NCI-H2196 treated with DMSO at 0.1 percent for 48 hours (cell line): ENCODE measurements at regions not wholly inside any gene's neighbourhood (a gene's known extent, or its start where the extent isn't known, plus 50 kb on each side); places are given as distances from the start of the nearest gene placed in this dataset.

Experiments
- DNase-seq: peaks from one replicate; lab custom pipeline; 2025; ENCODE audit not compliant: unreplicated experiment; lab: John Stamatoyannopoulos, UW

- no peak for DNase-seq
Measured at GRCh38 chr12:124418156-124418555, 123.3 kb downstream of the RFLNA start.

GRCh38 chr12:124416516-124417395 lies 121.9 kb downstream of the RFLNA start:
- no peak for DNase-seq

GRCh38 chr12:124415064-124415463 lies 120.2 kb downstream of the RFLNA start:
- DNase-seq = no peak

DNA sequence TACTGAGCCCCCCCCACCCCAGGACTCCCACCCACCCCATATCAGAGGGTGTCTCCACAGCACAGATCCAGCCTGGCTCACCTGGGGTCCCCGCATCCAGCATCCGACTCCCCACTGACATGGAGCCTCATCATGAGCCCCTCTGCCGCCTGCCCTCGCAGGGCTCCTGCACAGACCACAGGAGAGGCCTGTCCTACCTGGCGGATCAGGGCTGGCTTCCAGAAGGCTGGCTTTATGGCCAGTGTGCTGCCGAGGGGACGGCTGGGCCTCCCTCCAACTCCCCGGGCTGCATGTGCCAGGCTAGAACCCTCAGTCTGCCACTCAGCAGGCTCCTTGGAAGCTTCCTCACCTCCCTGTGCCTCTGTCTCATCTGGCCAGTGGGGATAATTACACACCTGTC lies 119.0 kb downstream of the RFLNA start:
- no peak for DNase-seq

DNA sequence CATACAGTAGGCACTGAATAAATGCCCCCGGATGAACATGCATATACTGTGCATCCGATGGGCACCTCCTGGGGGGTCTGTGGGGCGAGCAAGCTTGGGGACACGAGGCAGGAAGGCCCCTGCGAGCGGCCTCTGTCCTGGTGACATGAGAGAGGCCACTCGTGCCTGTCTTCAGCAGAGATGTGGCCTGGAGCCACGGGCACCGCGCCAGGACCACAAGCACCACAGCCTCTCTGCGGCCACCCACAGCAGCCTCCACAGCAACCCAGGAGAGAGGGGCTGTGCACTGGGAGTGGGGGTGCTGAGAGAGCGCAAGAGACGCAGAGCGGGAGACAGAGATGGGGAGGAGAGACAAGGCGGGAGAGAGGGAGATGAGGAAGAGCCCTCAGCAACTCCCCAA lies 118.5 kb downstream of the RFLNA start:
- DNase-seq = no peak

DNA sequence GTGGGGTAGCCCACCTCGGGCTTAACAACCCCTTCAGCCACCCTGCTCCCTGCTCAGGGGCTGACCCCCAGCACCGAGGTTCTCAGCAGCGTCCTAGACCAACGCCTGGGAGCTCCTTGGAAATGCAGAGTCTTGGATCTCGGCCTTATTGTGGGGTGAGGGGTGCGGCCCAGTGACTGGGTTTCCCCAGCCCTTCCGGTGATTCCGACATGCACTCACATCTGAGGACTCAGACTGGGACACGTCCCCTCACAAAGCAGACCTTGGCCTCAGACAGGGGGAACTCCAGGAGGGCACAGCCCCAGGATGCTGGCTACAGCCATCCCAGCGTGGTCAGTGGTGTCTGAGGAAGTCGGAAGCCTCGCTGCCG lies 117.7 kb downstream of the RFLNA start:
- no peak for DNase-seq

GRCh38 chr12:124411953-124412645 lies 117.2 kb downstream of the RFLNA start:
- no peak for DNase-seq

DNA sequence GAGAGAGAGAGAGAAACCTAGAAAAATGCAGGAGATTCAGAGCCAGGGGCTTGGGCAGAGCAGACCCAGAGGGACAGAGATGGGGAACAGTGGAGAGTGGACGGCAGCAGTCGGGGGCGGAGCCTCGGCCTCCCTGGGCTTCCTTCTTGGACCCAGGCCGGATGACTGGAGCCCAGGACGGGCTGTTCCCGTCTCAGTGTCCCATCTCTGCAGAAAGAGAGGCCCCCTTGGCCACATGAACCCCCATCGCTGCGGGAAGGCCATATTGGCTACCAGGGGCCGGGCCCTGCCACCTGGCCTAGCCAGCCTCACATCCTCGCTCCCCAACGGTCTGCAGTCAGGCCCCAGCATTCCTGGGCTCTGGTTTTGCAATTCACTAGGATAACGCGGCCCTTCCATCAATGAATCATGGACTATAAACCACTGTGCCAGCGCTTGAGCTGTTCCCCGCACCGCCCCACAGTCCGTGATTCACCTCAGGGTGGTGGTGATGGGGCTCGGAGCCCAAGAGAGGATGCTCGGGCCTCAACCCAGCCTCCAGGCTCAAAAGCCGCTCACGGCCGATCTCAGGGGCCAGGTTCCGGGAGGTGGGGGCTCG lies 116.5 kb downstream of the RFLNA start:
- no peak for DNase-seq

- DNase-seq = peak; percentile 32
Measured at GRCh38 chr12:124410354-124411175, 115.7 kb downstream of the RFLNA start.

GRCh38 chr12:124408822-124409517 lies 114.1 kb downstream of the RFLNA start:
- DNase-seq = no peak

DNA sequence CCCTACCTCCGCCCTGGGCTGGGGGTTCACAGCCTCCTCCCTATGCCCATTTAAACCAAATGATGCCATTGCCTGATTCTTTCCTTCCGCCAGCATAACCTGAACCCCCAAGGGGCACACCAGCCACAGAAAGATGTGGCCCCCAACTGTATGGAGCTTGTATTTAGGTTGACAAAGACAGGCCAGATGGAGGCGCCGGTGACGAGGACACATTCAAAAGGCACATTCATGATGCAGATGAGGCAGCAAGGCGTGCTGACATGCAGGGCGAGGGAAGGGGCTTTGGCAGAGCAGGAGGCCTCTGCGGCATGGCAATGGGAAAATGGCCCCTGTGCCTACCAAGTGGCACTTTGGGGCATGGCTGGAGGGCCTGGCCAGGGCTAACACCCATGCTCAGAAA lies 112.2 kb downstream of the RFLNA start:
- no peak for DNase-seq

- no peak for DNase-seq
Measured at GRCh38 chr12:124406043-124406442, 111.2 kb downstream of the RFLNA start.

DNA sequence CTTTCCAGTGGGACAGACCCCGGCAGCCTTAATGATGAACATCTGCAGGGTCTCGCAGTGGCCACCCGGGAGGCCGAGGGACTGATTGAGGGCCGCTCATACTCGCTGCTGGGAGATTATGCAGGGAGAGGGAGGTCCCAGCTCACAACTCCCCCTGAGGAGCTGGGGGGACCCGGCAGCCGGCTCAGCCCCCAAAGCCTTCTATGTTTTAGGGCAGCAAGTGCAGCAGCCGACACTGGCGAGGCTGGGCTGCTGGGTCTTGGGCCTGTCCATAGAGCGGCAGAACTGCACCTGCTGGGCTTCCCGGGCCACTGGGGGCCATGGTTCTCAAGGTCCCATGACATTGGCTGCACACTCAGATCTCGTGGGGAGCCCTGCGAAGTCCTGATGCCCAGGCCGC lies 110.7 kb downstream of the RFLNA start:
- DNase-seq = no peak

DNA sequence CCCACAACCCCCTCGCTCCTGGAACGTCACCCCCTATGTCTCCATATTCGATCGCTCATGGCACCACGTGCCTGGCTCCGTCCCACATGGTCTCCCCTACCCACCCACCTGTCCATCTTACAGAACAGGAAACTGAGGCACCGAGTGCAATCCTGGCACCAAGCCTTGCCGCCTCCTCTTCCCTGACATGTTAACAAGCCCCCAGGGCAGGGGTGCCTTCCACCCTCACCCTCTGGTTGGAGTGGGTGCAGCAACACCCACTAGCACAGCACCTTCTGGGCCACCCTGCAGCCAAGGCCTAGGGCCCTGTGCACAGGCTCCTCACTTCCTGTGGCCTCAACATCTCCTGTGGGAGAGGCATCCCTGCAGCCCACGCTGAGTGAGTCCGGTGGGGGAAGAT lies 110.3 kb downstream of the RFLNA start:
- DNase-seq = no peak

DNA sequence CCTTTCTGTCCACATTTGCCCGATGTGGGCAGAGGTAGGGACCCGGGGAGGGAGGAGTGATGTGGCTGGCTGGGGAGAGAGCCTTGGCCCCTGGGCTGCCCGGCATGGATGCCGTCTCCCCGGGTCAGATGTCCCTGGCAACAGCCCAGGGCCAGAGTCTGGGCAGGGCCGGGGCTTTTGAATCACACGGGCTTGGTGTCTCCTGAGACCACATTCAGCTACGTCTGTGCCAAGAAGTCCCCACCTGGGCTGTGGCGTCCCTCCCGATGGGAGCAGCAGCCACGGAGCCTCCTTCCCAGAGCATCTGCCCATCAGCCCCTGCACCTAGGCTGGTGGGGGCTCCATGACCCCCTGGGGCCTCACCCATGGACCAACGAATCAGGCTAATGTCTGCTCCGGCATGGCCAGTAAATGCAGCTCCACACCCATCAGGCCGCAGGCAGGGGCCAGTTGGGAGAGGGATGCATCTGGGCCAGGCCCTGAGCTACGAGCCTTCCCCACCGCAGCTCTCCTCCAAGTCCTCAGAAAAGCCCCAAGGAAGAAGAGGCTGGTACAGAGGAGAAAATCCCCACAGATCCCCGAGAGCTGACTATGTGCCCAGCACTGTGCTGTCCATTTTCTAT lies 109.4 kb downstream of the RFLNA start:
- no peak for DNase-seq

GRCh38 chr12:124403273-124403672 lies 108.4 kb downstream of the RFLNA start:
- no peak for DNase-seq

GRCh38 chr12:124402248-124403066 lies 107.6 kb downstream of the RFLNA start:
- DNase-seq = no peak

DNA sequence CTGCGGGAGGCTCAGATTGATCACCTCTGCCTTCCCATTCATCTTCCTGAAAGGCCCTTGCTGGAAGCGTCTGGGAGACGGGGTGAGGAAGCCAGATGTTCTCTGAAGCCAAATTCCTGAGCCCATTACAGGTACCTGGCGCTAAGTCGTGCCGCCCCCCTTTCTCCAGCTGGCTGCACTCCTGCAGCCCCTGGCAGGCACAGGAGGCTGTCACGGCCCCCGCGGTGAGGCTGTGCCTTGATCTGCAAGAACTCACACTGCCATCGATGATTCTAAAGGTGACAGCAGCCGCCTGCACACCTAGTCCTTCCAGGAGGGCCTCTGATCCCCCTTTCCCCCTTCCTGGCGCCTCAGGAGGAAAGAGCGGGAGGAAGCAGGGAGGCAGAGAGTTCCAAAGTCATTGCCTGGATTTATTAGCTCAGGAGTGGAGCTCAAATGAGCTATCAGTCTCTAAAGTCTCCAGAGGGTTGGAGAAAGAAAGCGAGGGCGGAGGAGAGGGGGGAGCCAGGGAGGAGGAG lies 106.9 kb downstream of the RFLNA start:
- no peak for DNase-seq

DNA sequence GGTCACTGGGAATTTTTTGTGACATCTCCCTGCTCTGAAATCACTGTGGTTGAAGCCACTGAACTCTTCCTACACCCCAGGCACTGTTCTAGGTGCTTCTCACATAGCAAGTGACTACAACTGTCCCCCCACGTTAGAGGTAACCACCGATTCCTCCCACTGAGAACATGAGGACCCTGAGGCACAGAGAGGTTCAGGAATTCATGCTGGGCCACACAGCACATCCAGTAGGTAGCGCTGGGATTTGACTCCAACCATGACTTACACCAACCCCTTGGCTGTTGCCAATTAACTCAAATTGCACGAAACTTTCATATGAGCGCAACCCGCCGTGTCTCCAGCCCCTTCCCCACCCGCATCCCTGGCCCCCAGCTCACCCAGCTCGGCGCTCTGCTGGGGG lies 105.2 kb downstream of the RFLNA start:
- DNase-seq = no peak
